COLO668 (cell line): ENCODE measurements at regions not wholly inside any gene's neighbourhood (a gene's known extent, or its start where the extent isn't known, plus 50 kb on each side); places are given as distances from the start of the nearest gene placed in this dataset.
"Not testable (repeated sequence)": the region's sequence is repeated elsewhere in the genome, so short reads cannot be mapped to it uniquely, and the experiment has no call there.

ENCODE experiments used
- DNase-seq: peaks from one replicate; lab custom pipeline; 2025; ENCODE audit not compliant: unreplicated experiment; lab: John Stamatoyannopoulos, UW

DNA sequence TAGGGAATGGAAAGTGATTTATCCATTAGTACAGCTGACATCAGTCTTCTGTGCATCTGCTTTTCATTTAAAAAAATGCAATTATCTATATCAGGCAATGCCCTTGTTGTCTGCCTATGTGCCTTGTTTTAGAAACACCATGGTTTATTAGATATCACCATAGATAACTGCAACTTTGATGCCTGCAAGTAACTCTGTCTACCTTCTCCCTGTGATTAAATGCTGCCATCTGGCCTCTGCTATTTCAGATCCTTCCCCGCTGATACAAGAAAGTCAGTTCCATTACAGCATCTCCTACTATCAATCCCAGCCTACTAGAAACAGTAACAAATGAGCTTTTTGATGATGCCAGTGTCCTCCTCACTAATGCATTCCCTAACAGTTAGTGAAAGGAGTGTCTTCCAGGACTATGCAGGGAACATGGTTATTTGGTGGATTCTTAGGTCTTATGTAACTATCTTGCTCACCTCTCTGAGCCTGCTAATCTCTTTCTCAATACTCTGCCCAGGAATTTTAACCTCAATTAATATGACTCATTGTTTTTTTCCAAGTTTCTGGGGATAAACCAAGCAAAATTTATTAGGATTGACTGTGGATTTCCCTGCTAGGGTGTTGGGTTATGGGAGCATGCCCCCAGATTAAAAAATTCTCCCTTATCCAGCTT is 444.9 kb downstream of the RAPGEF2 start:
- no peak for DNase-seq

DNA sequence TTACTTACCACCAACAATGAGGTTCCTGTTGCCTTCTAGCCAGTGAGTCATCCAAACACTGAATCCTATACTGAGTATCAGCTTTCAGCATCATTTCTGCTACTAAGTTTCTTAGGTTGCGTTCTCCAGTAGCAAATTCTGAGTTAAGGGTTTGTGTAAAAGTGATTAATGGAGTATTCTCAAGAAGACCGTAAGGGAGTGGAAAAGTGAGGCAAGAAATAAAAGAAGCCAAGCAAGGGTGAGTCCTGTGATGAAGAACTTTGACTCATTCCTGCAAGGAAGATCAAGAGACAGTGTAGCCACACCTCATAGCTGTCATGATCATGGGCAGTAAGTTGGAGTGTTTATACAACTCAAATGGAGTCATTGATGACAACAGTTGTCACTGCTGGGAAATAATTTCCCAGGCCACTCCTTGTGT is 446.2 kb downstream of the RAPGEF2 start:
- DNase-seq, result no peak

DNA sequence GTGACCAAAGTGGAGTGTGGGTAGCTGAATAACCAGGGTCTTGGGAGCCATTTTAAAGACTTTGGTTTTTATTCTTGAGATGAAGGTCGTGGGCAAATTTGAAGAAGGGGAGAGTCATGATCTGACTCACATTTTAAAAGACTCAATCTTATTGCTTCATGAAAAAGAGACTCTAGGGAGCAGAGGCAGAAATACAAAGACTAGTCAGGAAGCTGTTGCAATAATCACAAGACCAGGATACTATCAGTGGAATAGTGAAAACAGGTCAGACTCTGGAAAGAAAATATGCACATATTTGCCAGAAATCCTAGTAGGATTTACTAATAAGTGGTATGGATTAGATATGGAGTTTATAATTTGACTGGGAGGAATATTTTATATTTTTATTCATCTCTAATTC is 448.4 kb downstream of the RAPGEF2 start:
- DNase-seq, result no peak

DNA sequence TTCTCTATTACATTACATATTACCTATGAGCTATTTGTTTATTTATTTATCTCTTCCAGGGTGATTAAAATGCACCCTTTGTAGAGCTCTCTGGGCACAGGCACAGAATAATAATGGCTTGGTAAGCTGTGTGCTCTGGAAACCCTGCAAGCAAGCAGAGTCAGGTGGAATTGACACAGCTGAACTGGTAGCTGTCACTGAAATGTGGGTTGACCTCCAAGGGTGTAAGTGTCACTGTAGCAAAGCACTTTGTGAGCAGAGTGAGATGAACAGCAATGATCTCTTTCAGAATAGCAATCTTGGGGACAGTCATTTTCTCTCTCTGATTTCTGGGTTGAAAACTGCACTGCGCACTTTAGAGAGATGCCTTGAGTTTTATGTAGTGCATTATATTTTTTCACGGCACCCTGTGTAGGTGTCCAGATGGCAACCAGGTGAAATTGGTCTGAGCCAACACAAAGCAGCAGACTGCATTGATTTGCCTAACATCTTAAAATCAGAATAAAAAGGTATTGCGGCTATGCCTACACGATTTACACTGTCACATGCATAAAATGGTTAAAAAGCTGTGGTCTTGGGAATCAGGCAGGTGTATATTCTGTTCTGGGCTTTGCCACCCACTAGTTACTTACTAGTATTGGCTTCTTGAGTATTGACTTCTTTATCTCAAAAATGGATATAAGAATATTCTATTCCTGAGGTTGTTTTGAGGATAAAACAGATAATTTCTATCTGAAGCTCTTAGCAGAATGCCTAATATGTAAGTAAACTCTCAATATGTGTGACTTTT is 450.3 kb downstream of the RAPGEF2 start:
- DNase-seq, result no peak

DNA sequence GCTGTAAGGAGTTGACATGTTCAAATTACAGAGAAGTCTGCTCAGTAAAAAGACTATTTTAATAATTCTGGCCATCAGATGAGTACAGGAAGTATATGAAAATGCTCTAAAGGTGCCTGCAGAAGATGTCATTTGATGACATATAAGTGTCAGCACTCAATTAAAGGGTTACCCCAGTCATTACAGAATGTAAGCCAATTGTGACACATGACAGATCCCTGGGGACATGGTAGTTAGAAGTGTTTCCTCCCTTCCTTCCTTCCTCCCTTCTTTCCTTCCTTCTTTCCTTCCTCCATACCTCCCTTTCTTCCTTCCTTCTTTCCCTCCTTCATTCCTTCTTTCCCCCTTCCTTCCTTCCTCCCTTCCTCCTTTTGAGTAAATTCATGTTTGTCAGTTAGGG is 453.0 kb downstream of the RAPGEF2 start:
- DNase-seq, result no peak

DNA sequence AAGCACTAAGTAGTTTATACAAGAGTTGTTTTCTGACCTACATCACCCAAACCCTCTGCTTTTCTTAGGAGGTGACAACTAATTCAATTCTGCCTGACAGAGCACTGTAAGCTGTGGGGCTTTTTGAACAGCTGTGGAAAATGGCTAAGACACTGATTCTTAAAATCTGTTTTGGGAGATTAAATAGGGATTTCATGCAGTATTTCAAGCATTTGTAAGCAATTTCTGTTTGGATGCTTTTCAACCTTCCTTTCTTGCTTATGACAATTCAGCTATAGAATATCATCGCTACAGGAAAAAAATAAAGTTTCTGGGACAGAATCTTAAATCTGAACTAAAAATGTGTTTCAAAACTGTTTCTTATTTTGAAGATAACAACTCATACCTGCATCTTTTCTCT is 459.5 kb downstream of the RAPGEF2 start:
- DNase-seq, result no peak

DNA sequence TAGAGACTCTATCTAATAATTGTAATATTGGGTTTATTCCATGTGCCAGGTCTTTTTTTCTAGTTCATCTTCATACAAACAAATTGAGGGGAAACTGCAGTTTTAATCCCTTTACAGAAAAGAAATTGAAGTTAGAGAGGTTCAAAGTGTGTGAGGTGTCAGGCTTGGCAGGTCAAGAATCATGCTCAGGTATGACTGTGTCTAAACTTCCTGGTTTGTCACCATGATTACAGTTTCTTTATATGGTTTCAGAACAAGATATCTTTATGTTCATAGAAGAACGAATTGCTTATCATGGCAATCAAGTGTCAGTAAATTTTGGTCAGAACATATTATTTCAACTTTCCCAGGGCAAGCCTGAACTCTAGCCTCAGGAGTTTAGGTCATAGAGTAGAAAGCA is 460.4 kb downstream of the RAPGEF2 start:
- no peak for DNase-seq

DNA sequence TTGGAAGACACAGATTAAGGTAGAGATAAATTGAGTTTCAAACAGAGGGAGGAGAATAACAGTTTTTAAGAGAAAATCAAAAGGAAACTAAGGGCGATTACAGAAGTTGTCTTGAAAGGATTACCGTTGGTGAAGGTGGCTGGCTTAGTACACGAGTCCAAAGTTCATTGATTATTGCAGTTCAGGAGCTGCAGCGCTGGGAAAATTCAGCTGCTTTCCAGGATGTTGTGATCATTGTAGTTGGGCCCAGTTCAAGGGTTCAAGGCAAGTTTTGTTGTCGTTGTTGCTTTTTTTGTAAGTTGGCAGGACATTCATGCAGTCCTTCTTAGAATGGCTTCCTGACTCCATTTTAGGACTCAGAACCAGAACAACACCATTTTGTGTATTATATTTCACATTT is 461.7 kb downstream of the RAPGEF2 start:
- DNase-seq, result no peak

DNA sequence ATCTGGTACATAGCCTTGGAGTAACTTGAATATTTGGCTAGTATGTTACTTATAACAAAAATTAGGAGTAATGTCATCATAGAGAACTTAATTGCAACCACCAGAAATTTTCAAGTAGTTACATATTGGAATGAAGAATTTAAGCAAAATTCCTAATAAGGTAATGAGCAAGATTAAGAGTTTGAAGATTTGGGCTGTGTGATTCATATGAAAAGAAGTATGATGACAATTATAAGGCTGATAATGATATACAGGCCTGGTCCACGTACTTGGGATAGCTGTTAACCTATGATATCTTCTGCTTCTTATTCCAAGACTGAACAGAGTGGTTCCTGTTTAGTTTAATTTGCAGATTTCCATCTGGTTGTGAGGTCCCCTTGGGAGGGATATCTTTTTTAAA is 463.9 kb downstream of the RAPGEF2 start:
- DNase-seq, result no peak

DNA sequence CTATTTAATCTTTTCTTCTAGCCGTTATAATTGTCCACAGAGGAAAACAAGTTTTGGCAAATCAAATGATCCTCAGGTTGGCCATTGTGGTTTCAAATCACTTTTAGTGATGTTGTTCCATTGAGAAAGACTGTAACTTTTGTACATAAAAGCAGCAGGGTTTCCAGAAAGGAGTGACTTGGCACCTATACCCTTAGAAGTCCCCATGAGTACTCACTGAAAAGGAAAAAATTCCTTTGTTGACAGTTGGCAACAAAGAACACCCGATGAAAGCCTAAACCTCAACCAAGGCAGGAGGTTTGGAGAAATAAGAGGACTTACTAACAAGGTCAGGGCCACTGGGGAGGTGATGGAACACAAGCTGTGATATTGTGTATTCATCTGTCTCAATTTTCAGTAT is 474.4 kb downstream of the RAPGEF2 start:
- no peak for DNase-seq

DNA sequence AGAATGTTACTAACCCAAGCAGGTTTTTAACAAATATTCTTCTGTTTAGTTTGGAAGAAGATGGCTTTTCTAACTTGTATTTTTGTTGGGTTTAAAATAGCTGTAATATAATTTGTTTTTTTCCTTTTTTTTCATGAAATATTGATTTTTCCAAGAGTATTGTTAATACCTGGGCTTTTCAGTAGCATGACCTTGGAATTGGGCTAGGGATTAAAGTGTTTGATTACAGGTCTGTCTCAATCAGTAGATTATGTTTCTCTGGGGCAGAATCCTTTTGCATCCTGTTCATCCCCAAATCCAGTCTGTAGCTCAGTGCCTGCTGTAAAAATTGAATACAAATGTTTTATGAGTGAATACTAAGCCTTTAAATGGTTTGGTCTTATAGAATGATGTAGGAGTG is 479.8 kb downstream of the RAPGEF2 start:
- DNase-seq, result no peak

DNA sequence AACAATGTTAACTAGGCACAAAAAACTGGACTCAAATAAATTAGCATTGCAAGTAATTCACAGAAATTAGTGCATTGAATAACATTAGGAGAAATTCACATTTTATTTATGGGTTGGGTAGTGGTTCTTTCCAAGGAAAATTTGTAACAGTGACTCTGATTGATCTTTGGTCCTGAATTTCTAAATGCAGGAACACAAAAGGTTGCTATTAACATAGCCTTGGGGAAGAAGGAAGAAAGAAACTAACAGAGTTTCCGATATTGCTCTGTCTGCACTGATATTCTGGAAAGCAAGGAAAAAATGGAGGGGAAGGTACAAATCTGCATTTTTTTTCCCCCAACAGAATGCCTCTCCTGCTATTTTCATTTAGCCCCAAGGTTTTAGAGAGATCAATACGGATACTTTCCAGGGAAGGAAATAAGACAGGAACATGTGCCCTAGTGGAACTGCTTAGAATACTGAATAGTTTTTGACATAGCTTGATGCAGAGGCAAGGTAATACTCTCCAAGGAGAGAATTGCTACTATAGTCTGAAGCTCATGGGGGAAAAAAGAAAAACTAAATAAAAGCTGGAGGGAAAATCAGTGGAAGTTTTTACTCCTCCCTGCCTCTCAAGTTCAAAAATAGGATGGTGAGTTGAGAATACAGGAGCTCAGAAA is 490.1 kb downstream of the RAPGEF2 start:
- no peak for DNase-seq

DNA sequence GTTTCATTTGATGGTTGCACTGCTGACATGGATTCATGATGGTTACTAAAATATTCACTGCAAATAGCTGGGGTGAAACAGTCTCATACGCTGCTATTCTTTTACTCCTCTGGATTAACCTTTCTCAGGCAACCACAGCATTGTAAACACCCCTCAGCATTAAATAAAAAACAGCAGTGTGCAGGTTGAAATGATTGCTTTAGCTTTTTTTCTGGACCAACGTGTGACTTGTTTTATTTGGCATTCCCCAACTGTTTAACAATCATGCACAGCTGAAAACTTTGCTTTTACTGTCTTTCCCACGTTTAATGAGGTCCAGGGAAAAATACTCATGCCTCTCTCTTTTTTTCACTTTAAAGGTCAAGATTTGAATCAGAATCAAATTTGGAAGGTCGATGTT is 490.8 kb downstream of the RAPGEF2 start:
- no peak for DNase-seq

DNA sequence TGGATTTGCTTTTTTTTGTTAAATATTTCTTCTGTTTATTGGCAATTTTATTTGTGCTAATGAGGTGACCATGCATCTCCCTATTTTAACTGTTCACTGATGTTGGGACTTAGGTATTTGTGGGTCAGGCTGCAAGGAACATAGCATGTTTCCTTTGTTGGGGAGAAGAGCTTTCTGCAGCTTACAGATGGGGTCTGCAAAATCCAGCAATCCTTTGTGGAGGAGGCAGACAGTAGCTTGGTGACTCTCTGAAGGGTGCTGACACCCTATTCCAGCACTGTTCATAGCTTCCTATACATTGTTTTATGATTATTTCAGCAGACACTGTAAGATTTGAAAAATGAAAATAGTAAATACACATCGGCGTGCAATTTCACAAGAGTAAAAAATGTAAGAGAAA is 491.7 kb downstream of the RAPGEF2 start:
- no peak for DNase-seq

DNA sequence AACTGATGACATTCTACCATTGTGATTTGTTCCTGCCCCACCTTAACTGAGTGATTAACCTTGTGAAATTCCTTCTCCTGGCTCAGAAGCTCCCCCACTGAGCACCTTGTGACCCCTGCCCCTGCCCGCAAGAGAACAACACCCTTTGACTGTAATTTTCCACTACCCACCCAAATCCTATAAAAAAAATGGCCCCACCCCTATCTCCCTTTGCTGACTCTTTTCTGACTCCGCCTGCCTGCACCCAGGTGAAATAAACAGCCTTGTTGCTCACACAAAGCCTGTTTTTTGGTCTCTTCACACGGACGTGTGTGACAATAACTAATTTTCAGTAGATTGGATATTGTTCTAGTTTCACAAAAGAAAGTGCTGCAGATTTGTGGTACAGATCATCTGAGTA is 492.2 kb downstream of the RAPGEF2 start:
- not testable (repeated sequence) for DNase-seq

DNA sequence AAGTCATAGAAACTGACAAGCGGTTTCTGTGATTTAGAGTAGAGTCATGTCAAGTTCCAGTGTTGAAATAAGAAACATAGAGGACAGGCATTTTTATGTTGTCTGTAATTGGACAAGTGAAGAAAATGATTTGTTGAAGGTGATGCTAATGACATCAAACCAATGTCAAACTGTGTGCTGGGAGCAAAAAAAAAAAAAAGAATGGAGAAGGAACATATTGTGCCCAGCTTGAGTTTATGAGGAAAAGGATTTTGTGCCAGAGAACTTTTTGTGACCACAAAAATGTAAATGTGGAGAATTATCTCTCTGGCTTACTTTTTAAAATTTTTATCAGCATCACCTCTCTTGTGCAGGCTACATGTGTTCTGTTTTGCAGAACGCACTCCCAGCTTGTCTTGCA is 495.7 kb downstream of the RAPGEF2 start:
- DNase-seq, result no peak

DNA sequence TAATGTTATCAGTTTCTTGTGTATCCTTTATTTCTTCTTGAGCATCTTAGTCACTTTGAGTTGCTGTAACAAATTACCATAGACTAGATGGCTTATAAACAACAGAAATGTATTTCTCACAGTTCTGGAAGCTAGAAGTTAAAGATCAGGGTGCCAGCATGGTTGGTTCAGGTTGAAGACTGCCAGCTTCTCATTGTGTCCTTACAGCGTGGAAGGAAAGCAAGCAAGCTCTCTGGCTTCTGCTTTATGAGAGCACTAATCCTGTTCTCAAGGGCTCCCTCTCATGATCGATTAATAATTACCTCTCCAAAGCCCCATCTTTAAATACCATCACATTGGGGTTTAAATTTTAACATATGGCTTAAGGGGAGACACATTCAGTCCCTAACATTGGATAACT is 497.2 kb downstream of the RAPGEF2 start:
- DNase-seq, result no peak

DNA sequence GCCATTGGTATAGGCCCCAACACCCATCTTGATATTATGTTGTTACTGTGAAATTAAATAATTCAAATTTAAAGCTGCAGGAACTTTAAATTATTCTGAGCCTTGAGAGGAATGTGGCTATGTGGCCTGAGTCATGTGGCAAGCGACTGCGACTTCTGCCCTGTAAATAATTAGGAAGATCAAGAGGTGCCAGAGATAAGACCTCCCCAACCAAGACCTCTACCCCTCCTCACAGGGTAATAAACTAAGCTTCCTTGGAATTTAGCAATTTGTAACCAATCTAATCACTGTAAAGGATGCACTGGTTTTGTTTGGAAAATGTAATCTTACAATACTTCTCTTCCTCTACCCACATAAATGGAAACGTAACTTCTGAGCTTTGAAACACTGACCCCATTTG is 501.9 kb downstream of the RAPGEF2 start:
- DNase-seq, result no peak

DNA sequence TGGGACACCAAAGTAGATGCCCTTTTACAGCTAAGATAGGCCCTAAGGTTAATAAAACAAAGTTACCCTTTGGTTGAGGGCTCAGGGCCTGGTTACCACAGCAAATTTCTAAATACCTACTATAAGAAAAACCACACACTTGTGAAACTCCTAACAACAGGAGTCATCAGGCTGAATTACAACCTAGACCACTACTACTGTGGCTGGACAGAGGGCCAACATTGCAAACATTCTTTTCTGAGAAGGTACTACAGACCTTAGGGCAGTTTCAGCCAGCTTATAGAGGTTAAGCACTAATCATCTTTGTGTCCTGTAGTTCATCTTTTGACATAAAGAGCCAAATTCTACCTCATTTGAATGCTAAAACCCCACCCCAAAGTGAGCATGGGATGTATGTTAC is 504.0 kb downstream of the RAPGEF2 start:
- DNase-seq, result no peak

DNA sequence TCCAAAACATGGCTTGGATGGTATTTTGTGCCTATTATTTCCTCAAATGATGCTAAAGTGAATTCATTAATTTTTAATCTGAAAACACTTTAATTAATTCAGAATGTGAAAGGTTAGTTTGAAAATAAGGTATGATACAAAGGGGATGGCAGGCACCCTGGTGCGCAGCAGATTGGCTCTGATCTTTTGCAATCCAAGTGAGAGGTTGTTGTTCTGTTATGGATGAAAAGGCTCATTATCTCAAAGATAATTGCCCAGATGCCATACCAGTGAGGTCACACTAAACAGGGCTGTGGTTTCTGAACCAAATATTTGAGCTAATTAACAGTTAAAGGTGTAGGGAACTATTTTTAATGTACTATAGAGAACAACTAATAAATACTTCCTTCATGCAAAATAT is 504.9 kb downstream of the RAPGEF2 start:
- no peak for DNase-seq

DNA sequence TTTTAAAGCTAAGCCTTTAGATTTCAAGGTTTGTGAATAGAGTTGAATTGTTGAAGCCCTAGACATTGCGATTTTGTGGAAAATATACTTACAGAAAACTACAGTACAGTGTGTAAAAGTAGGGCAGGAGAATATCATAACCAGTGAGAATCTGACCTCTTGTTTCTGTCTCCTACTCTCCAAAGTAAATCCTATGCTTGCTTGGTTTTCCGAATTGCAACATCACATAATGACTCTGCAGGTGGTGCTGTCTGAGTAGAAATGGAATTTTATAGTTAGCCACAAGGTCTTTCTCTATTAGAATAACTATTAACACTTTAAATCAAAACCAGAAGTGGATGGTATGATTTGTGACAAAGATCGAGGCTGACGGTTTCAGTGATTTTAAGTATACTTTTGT is 505.6 kb downstream of the RAPGEF2 start:
- DNase-seq, result no peak

DNA sequence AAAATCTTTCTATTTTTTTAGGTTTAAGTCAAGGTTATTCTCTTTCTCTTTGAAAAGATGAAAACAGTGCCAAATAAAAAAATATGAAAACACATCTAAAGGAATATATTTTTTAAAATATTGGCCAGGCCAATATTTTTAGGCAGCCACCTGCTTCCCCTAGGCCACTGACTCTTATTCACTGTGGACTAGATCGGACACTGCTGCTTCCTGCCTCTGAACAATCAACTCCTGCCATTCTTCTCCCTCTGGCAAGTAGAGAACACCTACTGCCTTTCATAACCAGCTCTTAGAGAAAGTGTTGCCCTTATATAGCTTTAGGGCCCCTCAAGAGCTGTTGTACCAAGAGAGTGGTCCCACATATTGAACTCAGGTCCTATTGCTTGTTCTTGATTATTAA is 529.2 kb downstream of the RAPGEF2 start:
- DNase-seq, result no peak
